HG03457 (cell line): ENCODE measurements at regions not wholly inside any gene's neighbourhood (a gene's known extent, or its start where the extent isn't known, plus 50 kb on each side); places are given as distances from the start of the nearest gene placed in this dataset.
"Not testable (repeated sequence)": the region's sequence is repeated elsewhere in the genome, so short reads cannot be mapped to it uniquely, and the experiment has no call there.

ENCODE experiments used
- ATAC-seq: cut with Tn5 transposase; IDR thresholded peaks from one replicate; pipeline ENCODE4 v1.9.1; 2021; ENCODE audit warnings: moderate number of reproducible peaks; ENCODE audit not compliant: unreplicated experiment

GRCh38 chr3:18693588-18694329 lies 268.6 kb upstream of the SATB1 start:
- not testable (repeated sequence) for ATAC-seq

- no peak for ATAC-seq
These were observed 262.1 kb upstream of the SATB1 start for GRCh38 chr3:18687286-18687685.

GRCh38 chr3:18683900-18684299 lies 258.8 kb upstream of the SATB1 start:
- no peak for ATAC-seq

- ATAC-seq: no peak
These were observed 256.7 kb upstream of the SATB1 start for GRCh38 chr3:18681818-18682345.

GRCh38 chr3:18680758-18681157 lies 255.6 kb upstream of the SATB1 start:
- ATAC-seq: no peak

- no peak for ATAC-seq
These were observed 254.1 kb upstream of the SATB1 start for GRCh38 chr3:18679238-18679637.

- no peak for ATAC-seq
These were observed 250.1 kb upstream of the SATB1 start for GRCh38 chr3:18675197-18675596.

GRCh38 chr3:18672561-18672960 lies 247.4 kb upstream of the SATB1 start:
- ATAC-seq: no peak

GRCh38 chr3:18670759-18671158 lies 245.6 kb upstream of the SATB1 start:
- no peak for ATAC-seq

GRCh38 chr3:18669374-18669773 lies 244.2 kb upstream of the SATB1 start:
- ATAC-seq: no peak

- ATAC-seq: no peak
These were observed 242.4 kb upstream of the SATB1 start for GRCh38 chr3:18667552-18667951.

- no peak for ATAC-seq
These were observed 241.5 kb upstream of the SATB1 start for GRCh38 chr3:18666655-18667054.

- no peak for ATAC-seq
These were observed 234.9 kb upstream of the SATB1 start for GRCh38 chr3:18660059-18660458.

- no peak for ATAC-seq
These were observed 233.0 kb upstream of the SATB1 start for GRCh38 chr3:18657858-18658820.

- no peak for ATAC-seq
These were observed 231.7 kb upstream of the SATB1 start for GRCh38 chr3:18656866-18657265.

GRCh38 chr3:18656410-18656809 lies 231.3 kb upstream of the SATB1 start:
- no peak for ATAC-seq

GRCh38 chr3:18655827-18656226 lies 230.7 kb upstream of the SATB1 start:
- ATAC-seq: no peak

- ATAC-seq: no peak
These were observed 227.6 kb upstream of the SATB1 start for GRCh38 chr3:18652781-18653180.

GRCh38 chr3:18650731-18651130 lies 225.6 kb upstream of the SATB1 start:
- no peak for ATAC-seq

- peak; percentile 88 for ATAC-seq
These were observed 224.7 kb upstream of the SATB1 start for GRCh38 chr3:18649666-18650363.

GRCh38 chr3:18648868-18649462 lies 223.8 kb upstream of the SATB1 start:
- ATAC-seq: no peak
